ENCODE measurements at regions not wholly inside any gene's neighbourhood (a gene's known extent, or its start where the extent isn't known, plus 50 kb on each side); places are given as distances from the start of the nearest gene placed in this dataset.
"Not testable (repeated sequence)": the region's sequence is repeated elsewhere in the genome, so short reads cannot be mapped to it uniquely, and the experiment has no call there.

DNA sequence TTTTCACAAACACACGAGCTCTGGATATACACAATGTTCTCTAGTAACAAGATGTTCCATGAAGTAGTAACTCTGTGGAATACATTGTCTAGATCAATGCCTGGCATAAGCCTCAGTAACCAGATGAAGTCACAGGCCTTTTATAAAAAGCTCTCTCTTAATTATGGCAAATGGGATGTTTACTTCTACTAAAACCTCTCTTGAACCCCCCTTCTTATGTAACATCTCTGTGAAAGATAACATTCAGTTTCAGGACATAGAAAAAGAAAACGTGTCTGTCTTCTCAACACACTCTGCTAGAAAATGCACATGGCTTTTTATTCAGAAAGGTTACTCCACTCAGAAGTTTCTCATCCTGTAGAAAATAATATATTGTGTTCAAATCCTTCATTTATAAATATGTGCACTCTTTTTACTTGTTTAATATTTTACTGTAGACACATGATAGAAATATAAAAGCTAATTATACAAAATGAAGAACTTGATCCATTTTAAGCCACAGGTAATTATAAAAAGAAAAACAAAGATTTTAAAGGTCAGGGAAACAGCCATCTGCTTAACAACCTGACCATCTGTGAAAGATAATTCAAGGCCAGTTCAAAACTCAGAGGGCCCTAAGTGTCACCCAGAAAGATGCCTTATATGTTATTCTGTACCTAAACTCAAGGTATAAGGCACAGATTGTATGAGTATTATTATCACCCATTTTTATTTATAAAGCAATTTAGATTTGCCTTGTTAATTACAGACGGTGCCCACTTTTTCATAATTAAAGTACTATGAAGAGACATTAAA, 812.0 kb downstream of the CDH18 start:
- DNase-seq (ENCODE audit: low read depth): no peak

DNA sequence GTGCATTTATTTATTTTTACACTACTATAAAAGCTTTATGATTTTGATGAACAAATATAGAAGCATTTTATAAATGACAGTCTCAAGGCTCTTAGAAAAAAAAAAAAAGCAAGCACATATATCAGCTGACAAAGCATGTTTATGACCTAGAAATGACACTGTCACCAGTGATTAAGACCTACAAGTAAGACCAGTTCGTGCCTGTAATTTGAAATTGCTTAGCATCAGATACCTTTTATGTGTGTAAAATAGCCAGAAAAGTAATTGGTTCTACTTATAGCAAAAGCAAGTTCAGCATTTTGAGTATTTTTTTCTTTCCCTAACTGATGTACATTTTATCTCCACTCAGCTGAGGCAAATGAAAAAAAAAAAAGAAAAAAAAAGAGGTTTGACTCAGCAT, 808.4 kb downstream of the CDH18 start:
- DNase-seq (ENCODE audit: low read depth): no peak

DNA sequence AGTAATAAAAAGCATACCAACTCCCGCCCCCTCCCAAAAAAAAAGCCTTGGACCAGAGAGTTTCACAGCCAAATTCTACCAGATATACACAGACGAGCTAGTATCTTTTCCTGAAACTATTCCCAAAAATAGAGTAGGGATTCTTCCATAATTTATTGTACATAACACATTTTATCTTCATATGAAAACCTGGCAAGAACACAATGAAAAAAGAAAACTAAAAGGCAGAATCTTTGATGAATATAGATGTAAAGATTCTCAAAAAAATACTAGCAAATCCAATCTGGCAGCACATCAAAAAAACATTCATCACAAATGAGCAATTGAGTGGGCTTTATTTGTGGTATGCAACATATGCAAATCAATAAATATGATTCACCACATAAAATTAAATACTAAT, 798.8 kb downstream of the CDH18 start:
- DNase-seq (ENCODE audit: low read depth): no peak

- no peak for DNase-seq (ENCODE audit: low read depth)
Observed at GRCh38 chr5:19193631-19194030, 794.4 kb downstream of the CDH18 start.

DNA sequence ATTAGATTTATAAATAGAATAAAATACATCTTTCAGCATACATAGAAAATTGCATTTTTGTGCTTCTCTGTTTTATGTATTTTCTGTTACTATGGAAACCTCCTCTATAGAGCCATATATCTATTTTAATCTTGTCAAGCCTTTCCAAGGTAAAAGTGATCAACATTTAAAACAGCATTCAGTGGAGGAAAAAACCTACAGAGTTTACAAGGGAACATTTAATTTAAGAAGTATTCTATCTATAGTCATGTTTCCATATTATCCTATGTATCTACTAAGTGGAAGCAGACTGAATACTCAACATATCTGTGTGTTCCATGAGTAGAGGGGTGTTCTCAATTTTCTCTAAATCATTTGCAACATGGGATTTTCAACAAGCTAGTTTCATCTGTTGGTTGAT, 791.4 kb downstream of the CDH18 start:
- no peak for DNase-seq (ENCODE audit: low read depth)

- no peak for DNase-seq (ENCODE audit: low read depth)
Observed at GRCh38 chr5:19200251-19200650, 787.7 kb downstream of the CDH18 start.

- DNase-seq (ENCODE audit: low read depth): no peak
Observed at GRCh38 chr5:19208397-19208796, 779.6 kb downstream of the CDH18 start.

- DNase-seq (ENCODE audit: low read depth): no peak
Observed at GRCh38 chr5:19210886-19211285, 777.1 kb downstream of the CDH18 start.

DNA sequence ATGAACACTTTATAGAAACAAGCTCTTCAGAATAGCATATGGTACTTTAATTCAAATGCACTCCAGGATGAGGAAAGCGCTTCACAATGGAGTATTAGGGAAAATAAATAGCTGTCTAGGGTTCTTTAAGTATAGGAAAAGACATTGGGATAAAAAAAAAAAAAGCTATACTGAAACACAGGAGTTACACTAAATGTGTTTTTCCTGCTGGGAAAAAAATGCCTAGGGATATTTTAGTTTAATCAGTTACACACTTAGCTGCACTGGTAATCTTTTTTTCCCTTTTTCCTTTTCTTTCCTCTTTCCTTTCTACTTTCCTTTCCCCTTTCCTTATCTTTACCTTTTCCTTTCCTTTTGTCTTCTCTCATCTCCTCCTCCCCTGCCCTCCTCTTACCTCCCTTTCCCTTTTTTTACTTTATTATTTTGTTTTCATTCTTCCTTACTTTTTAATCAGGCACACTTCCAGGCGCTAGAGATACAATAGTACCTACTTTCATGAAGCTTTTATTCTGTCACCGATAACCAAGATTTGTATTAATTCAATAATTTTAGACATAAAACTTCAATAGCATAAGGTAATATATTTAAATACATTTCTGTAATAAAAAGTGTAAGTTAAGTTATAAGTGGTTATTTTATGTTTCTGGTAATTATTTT, 758.7 kb downstream of the CDH18 start:
- no peak for DNase-seq (ENCODE audit: low read depth)

DNA sequence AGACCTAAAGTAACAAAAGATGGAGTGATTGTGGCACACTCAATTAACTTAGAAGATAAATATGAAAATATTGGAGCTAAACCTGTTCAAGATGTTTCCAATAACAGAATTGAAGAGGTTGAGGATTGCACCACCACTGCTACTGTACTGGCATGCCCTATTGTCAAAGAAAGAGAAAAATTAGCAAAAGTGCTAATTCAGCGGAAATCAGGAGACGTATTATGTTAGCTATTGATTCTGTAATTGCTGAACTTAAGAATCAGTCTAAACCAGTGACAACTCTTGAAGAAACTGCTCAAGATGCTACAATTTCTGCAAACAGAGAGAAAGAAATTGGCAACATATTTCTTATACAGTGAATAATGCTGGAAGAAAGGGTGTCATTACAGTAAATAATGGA, 754.4 kb downstream of the CDH18 start:
- DNase-seq (ENCODE audit: low read depth): no peak

- DNase-seq (ENCODE audit: low read depth): peak; percentile 30
Observed at GRCh38 chr5:19235101-19235584, 752.9 kb downstream of the CDH18 start.

- DNase-seq (ENCODE audit: low read depth): peak; percentile 66
Observed at GRCh38 chr5:19240170-19240569, 747.8 kb downstream of the CDH18 start.

DNA sequence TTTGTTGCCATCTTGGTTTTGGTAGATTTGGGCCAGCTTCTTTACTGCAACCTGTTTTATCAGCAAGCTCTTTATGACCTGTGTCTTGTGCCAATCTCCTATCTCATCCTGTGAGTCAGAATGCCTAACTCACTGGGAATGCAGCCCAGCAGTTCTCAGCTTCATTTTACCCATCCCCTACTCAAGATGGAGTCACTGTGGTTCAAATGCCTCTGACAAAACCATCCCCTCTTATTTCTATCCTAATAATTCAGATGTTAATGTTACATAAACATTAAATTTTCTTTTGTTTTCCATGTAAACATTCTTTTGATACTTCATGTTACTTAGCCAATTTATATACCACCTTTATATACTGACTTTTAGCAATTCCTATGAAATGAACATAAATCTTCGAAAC, 746.3 kb downstream of the CDH18 start:
- peak; percentile 30 for DNase-seq (ENCODE audit: low read depth)

DNA sequence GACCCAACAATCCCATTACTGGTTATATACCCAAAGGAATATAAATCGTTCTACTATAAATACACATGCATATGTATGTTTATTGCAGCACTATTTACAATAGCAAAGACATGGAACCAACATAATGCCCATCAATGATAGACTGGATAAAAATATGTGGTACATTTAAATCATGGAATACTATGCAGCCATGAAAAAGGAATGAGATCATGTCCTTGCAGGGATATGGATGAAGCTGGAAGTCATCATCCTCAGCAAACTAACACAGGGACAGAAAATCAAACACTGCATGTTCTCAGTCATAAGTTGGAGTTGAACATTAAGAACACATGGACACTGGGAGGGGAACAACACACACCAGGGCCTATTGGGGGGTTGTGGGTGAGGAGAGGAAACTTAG, 741.8 kb downstream of the CDH18 start:
- not testable (repeated sequence) for DNase-seq (ENCODE audit: low read depth)

- DNase-seq (ENCODE audit: low read depth): no peak
Observed at GRCh38 chr5:19247302-19247701, 740.7 kb downstream of the CDH18 start.

DNA sequence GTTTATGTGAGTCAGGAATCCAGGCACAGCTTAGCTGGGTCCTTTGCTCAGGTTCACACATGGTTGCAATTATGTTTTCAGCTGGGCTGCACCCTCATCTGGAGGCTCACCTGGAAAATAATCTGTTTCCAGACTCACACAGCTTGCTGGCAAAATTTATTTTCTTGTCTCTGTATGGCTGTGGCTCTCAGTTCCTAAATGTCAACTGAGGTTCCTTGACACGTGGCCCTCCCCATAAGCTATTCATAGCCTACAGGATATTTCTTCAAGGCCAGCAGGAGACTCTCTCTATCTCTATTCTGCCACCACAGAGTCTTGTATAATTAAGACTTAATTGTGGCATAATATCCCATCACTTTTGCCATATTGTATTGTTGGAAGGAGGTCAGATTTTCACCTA, 732.0 kb downstream of the CDH18 start:
- DNase-seq (ENCODE audit: low read depth): no peak

DNA sequence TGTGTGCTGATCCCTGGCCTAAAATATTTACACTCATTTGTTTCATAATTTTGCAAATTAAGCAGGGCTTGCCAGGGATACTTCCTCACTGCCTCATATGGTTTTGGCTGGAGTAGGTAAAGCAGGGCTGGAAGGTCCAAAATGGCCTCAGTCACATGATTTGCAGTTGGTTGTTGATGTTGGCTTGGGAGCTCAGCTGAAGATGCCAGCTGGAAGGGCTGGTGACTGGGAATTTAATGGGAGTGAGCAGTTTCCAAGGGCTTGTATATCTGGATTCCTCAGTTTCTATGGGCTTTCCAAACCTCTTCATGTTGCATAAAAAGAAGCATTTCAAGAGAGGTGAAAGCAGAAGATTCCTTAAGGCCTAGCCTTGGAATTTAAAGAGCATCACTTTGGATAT, 729.3 kb downstream of the CDH18 start:
- no peak for DNase-seq (ENCODE audit: low read depth)

DNA sequence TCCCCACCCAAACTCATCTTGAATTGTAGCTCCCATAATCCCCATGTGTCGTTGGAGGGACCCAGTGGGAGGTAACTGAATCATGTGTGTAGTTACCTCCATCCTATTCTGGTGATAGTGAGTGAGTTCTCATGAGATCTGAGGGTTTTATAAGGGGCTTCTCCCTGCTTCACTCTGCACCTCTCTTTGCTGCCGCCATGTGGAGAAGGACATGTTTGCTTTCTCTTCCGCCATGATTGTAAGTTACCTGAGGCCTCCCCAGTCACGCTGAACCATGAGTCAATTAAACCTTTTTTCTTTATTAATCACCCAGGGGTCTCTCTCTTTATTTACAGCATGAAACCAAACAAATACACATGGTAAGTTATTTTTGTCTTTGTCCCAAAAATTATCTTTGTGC, 726.1 kb downstream of the CDH18 start:
- DNase-seq (ENCODE audit: low read depth): no peak

GRCh38 chr5:19264821-19265220, 723.2 kb downstream of the CDH18 start:
- DNase-seq (ENCODE audit: low read depth): no peak

GRCh38 chr5:19266791-19267190, 721.2 kb downstream of the CDH18 start:
- no peak for DNase-seq (ENCODE audit: low read depth)

- DNase-seq (ENCODE audit: low read depth): peak; percentile 3
Observed at GRCh38 chr5:19270153-19270552, 717.8 kb downstream of the CDH18 start.

GRCh38 chr5:19274578-19274977, 713.4 kb downstream of the CDH18 start:
- DNase-seq (ENCODE audit: low read depth): no peak

- DNase-seq (ENCODE audit: low read depth): no peak
Observed at GRCh38 chr5:19285286-19285685, 702.7 kb downstream of the CDH18 start.
